ENCODE measurements at regions not wholly inside any gene's neighbourhood (a gene's known extent, or its start where the extent isn't known, plus 50 kb on each side); places are given as distances from the start of the nearest gene placed in this dataset.

GRCh38 chr16:22684574-22685458 is 129.1 kb upstream of the HS3ST2 start:
- H3K36me3 Mint-ChIP-seq (ENCODE audit: low read depth) = no peaks in the 10 kb centered on the region
- no peak overlapping the region for H3K27ac Mint-ChIP-seq
- POLR2A ChIA-PET = interaction anchor here (0.7 kb wide), 1 partner anchor 503 kb away, joined by 8 read pairs; no protein-coding TSS in a partner anchor
- DNase-seq = no peak
- peaks cover 8% of the 10 kb centered on the region for H3K27me3 Mint-ChIP-seq
- intact Hi-C loops (cut with DNase I, micrococcal nuclease) = no loop called here
- CTCF ChIA-PET = interaction anchor here (1.2 kb wide), 2 partner anchors 12 to 15 kb away, joined by 3 read pairs; no protein-coding TSS in a partner anchor
- H3K4me3 Mint-ChIP-seq = no peak overlapping the region
- peaks cover 4% of the 10 kb centered on the region for H3K4me1 Mint-ChIP-seq
- H3K9me3 Mint-ChIP-seq (ENCODE audit: low read depth) = peaks cover 7% of the 10 kb centered on the region
- ATAC-seq = peak; percentile 80

- Mint-ChIP-seq H3K36me3 (ENCODE audit: low read depth) (no peaks in the 10 kb centered on the region), H3K4me3 (no peak overlapping the region), H3K4me1 (peaks cover 4% of the 10 kb centered on the region), H3K27ac (no peak overlapping the region), H3K9me3 (ENCODE audit: low read depth) (peaks cover 7% of the 10 kb centered on the region), H3K27me3 (peaks cover 8% of the 10 kb centered on the region)
- no peak for ATAC-seq
- intact Hi-C loops (cut with DNase I, micrococcal nuclease) = no loop called here
- ChIA-PET CTCF (interaction anchor here (0.6 to 1.2 kb wide), 2 partner anchors 13 to 234 kb away, joined by 3 read pairs; no protein-coding TSS in a partner anchor), POLR2A (interaction anchor here (0.7 kb wide), 1 partner anchor 504 kb away, joined by 8 read pairs; no protein-coding TSS in a partner anchor)
- no peak for DNase-seq
These were observed 128.5 kb upstream of the HS3ST2 start for GRCh38 chr16:22685459-22685830.

GRCh38 chr16:22687031-22687530 is 126.9 kb upstream of the HS3ST2 start:
- Mint-ChIP-seq H3K4me1 (peaks cover 4% of the 10 kb centered on the region), H3K36me3 (ENCODE audit: low read depth) (no peaks in the 10 kb centered on the region), H3K4me3 (no peak overlapping the region), H3K27me3 (peaks cover 8% of the 10 kb centered on the region), H3K27ac (no peak overlapping the region), H3K9me3 (ENCODE audit: low read depth) (peaks cover 7% of the 10 kb centered on the region)
- DNase-seq (no peak), ATAC-seq (no peak)
- CTCF ChIA-PET = interaction anchor here (1.7 kb wide), 1 partner anchor 9 kb away, joined by 4 read pairs; no protein-coding TSS in a partner anchor
- intact Hi-C loops (cut with DNase I, micrococcal nuclease) = no loop called here
- POLR2A ChIA-PET = no interaction called here

- Mint-ChIP-seq H3K27ac (no peak overlapping the region), H3K27me3 (peaks cover 5% of the 10 kb centered on the region), H3K9me3 (ENCODE audit: low read depth) (peaks cover 7% of the 10 kb centered on the region), H3K4me3 (no peak overlapping the region), H3K36me3 (ENCODE audit: low read depth) (no peaks in the 10 kb centered on the region), H3K4me1 (peaks cover 4% of the 10 kb centered on the region)
- ATAC-seq = no peak
- POLR2A ChIA-PET = interaction anchor here (0.6 to 0.7 kb wide), 2 partner anchors 51 to 320 kb away, joined by 5 read pairs; no protein-coding TSS in a partner anchor
- DNase-seq = no peak
- CTCF ChIA-PET = interaction anchor here (1.7 kb wide), 1 partner anchor 10 kb away, joined by 4 read pairs; no protein-coding TSS in a partner anchor
- intact Hi-C loops (cut with DNase I, micrococcal nuclease) = no loop called here
These were observed 125.5 kb upstream of the HS3ST2 start for GRCh38 chr16:22688463-22688862.

GRCh38 chr16:22688930-22689329 is 125.0 kb upstream of the HS3ST2 start:
- Mint-ChIP-seq H3K36me3 (ENCODE audit: low read depth) (no peaks in the 10 kb centered on the region), H3K27me3 (peaks cover 2% of the 10 kb centered on the region), H3K4me3 (no peak overlapping the region), H3K27ac (no peak overlapping the region), H3K4me1 (peaks cover 4% of the 10 kb centered on the region), H3K9me3 (ENCODE audit: low read depth) (peaks cover 7% of the 10 kb centered on the region)
- no peak for DNase-seq
- ChIA-PET POLR2A (interaction anchor here (0.6 to 0.7 kb wide), 2 partner anchors 50 to 321 kb away, joined by 5 read pairs; no protein-coding TSS in a partner anchor), CTCF (no interaction called here)
- intact Hi-C loops (cut with DNase I, micrococcal nuclease) = no loop called here
- ATAC-seq = no peak

GRCh38 chr16:22691335-22691734 is 122.6 kb upstream of the HS3ST2 start:
- no peak for ATAC-seq
- Mint-ChIP-seq H3K9me3 (ENCODE audit: low read depth) (peaks cover 4% of the 10 kb centered on the region), H3K36me3 (ENCODE audit: low read depth) (no peaks in the 10 kb centered on the region), H3K4me3 (no peak overlapping the region), H3K27me3 (peaks cover under 1% of the 10 kb centered on the region), H3K4me1 (no peaks in the 10 kb centered on the region), H3K27ac (no peak overlapping the region)
- ChIA-PET POLR2A (no interaction called here), CTCF (interaction anchor here (2.8 kb wide), 1 partner anchor 8 kb away, joined by 9 read pairs; no protein-coding TSS in a partner anchor)
- intact Hi-C loops (cut with DNase I, micrococcal nuclease) = no loop called here
- no peak for DNase-seq

- intact Hi-C loops (cut with DNase I, micrococcal nuclease) = loop anchor here in 1 of 2 experiments (2.0 kb wide), 1 partner anchor 25 kb away; no protein-coding TSS in a partner anchor
- CTCF ChIA-PET = interaction anchor here (0.5 to 2.8 kb wide), 3 partner anchors 9 to 1614 kb away, joined by 3 to 9 read pairs (median 3); no protein-coding TSS in a partner anchor
- POLR2A ChIA-PET = no interaction called here
These were observed 121.9 kb upstream of the HS3ST2 start for GRCh38 chr16:22692034-22692433.

GRCh38 chr16:22692916-22693637 is 120.9 kb upstream of the HS3ST2 start:
- H3K36me3 Mint-ChIP-seq (ENCODE audit: low read depth) = no peaks in the 10 kb centered on the region
- ChIA-PET POLR2A (no interaction called here), CTCF (interaction anchor here (0.6 to 2.8 kb wide), 3 partner anchors 10 to 55 kb away, joined by 3 to 9 read pairs (median 3); no protein-coding TSS in a partner anchor)
- H3K9me3 Mint-ChIP-seq (ENCODE audit: low read depth) = no peaks in the 10 kb centered on the region
- intact Hi-C loops (cut with DNase I, micrococcal nuclease) = loop anchor here in 1 of 2 experiments (2.0 kb wide), 1 partner anchor 26 kb away; no protein-coding TSS in a partner anchor
- ATAC-seq (no peak), DNase-seq (no peak)
- H3K4me3 Mint-ChIP-seq = no peak overlapping the region
- H3K4me1 Mint-ChIP-seq = no peaks in the 10 kb centered on the region
- H3K27ac Mint-ChIP-seq = no peak overlapping the region
- peaks cover 2% of the 10 kb centered on the region for H3K27me3 Mint-ChIP-seq

More at GRCh38 chr16:22692034-22692433, 121.9 kb upstream of the HS3ST2 start:
- Mint-ChIP-seq H3K27ac (no peak overlapping the region), H3K27me3 (peaks cover 2% of the 10 kb centered on the region), H3K9me3 (ENCODE audit: low read depth) (peaks cover 1% of the 10 kb centered on the region), H3K4me1 (no peaks in the 10 kb centered on the region), H3K36me3 (ENCODE audit: low read depth) (no peaks in the 10 kb centered on the region), H3K4me3 (no peak overlapping the region)
- no peak for DNase-seq
- no peak for ATAC-seq

- ChIA-PET POLR2A (no interaction called here), CTCF (interaction anchor here (0.6 to 2.8 kb wide), 3 partner anchors 11 to 45 kb away, joined by 3 to 9 read pairs (median 3); no protein-coding TSS in a partner anchor)
- ATAC-seq (no peak), DNase-seq (no peak)
- intact Hi-C loops (cut with DNase I, micrococcal nuclease) = loop anchor here in 1 of 2 experiments (2.0 kb wide), 1 partner anchor 27 kb away; no protein-coding TSS in a partner anchor
- Mint-ChIP-seq H3K27me3 (peaks cover 2% of the 10 kb centered on the region), H3K4me3 (no peak overlapping the region), H3K9me3 (ENCODE audit: low read depth) (no peaks in the 10 kb centered on the region), H3K4me1 (no peaks in the 10 kb centered on the region), H3K27ac (no peak overlapping the region), H3K36me3 (ENCODE audit: low read depth) (no peaks in the 10 kb centered on the region)
These were observed 120.2 kb upstream of the HS3ST2 start for GRCh38 chr16:22693638-22694340.

GRCh38 chr16:22694887-22695382 is 119.0 kb upstream of the HS3ST2 start:
- intact Hi-C loops (cut with DNase I, micrococcal nuclease) = no loop called here
- no peaks in the 10 kb centered on the region for H3K36me3 Mint-ChIP-seq (ENCODE audit: low read depth)
- H3K9me3 Mint-ChIP-seq (ENCODE audit: low read depth) = no peaks in the 10 kb centered on the region
- no peak overlapping the region for H3K27ac Mint-ChIP-seq
- H3K27me3 Mint-ChIP-seq = peaks cover 2% of the 10 kb centered on the region
- H3K4me3 Mint-ChIP-seq = no peak overlapping the region
- POLR2A ChIA-PET = interaction anchor here (0.6 kb wide), 1 partner anchor 615 kb away, joined by 3 read pairs; no protein-coding TSS in a partner anchor
- H3K4me1 Mint-ChIP-seq = no peaks in the 10 kb centered on the region
- no peak for DNase-seq
- CTCF ChIA-PET = interaction anchor here (0.7 to 1.7 kb wide), 3 partner anchors 1037 to 1845 kb away, joined by 3 to 4 read pairs (median 4); no protein-coding TSS in a partner anchor
- ATAC-seq = no peak
